ENCODE measurements at regions not wholly inside any gene's neighbourhood (a gene's known extent, or its start where the extent isn't known, plus 50 kb on each side); places are given as distances from the start of the nearest gene placed in this dataset.

GRCh38 chr4:42713391-42713790, 56.5 kb upstream of the ATP8A1 start:
- no peak for DNase-seq (ENCODE audit: low read depth in 1 of 2, low spot score in 1 of 2)
- no peaks in the 10 kb centered on the region for H3K27me3 ChIP-seq (ENCODE audit: insufficient read depth, poor library complexity, severe bottlenecking)
- H3K27ac ChIP-seq (replicated peaks): no peak overlapping the region
- no peak overlapping the region for H3K4me3 ChIP-seq (replicated peaks; ENCODE audit: insufficient read depth, low read length)
- TF ChIP-seq CTCF (IDR thresholded peaks at IDR 0.05; ENCODE audit: insufficient read depth, low read length) (no peak), REST (IDR thresholded peaks at IDR 0.05; ENCODE audit: insufficient replicate concordance, low read depth) (no peak), SPI1 (IDR thresholded peaks at IDR 0.05; ENCODE audit: borderline replicate concordance, low read depth) (no peak), POLR2AphosphoS5 (IDR thresholded peaks at IDR 0.05; ENCODE audit: low read depth) (no peak), GABPA (IDR thresholded peaks at IDR 0.05; ENCODE audit: low read depth) (no peak)

GRCh38 chr4:42712854-42713253, 55.9 kb upstream of the ATP8A1 start:
- TF ChIP-seq REST (IDR thresholded peaks at IDR 0.05; ENCODE audit: insufficient replicate concordance, low read depth) (no peak), SPI1 (IDR thresholded peaks at IDR 0.05; ENCODE audit: borderline replicate concordance, low read depth) (no peak), POLR2AphosphoS5 (IDR thresholded peaks at IDR 0.05; ENCODE audit: low read depth) (no peak), CTCF (IDR thresholded peaks at IDR 0.05; ENCODE audit: insufficient read depth, low read length) (no peak), GABPA (IDR thresholded peaks at IDR 0.05; ENCODE audit: low read depth) (no peak)
- H3K27me3 ChIP-seq (ENCODE audit: insufficient read depth, poor library complexity, severe bottlenecking): no peaks in the 10 kb centered on the region
- H3K4me3 ChIP-seq (replicated peaks; ENCODE audit: insufficient read depth, low read length): no peak overlapping the region
- no peak overlapping the region for H3K27ac ChIP-seq (replicated peaks)
- no peak for DNase-seq (ENCODE audit: low read depth in 1 of 2, low spot score in 1 of 2)

- no peak for DNase-seq (ENCODE audit: low read depth in 1 of 2, low spot score in 1 of 2)
- Histone ChIP-seq H3K27ac (replicated peaks) (no peak overlapping the region), H3K4me3 (replicated peaks; ENCODE audit: insufficient read depth, low read length) (no peak overlapping the region), H3K27me3 (ENCODE audit: insufficient read depth, poor library complexity, severe bottlenecking) (no peaks in the 10 kb centered on the region)
- no peak for TF ChIP-seq GABPA (IDR thresholded peaks at IDR 0.05; ENCODE audit: low read depth)
- TF ChIP-seq REST (IDR thresholded peaks at IDR 0.05; ENCODE audit: insufficient replicate concordance, low read depth): no peak
- no peak for TF ChIP-seq SPI1 (IDR thresholded peaks at IDR 0.05; ENCODE audit: borderline replicate concordance, low read depth)
- TF ChIP-seq CTCF (IDR thresholded peaks at IDR 0.05; ENCODE audit: insufficient read depth, low read length): no peak
- TF ChIP-seq POLR2AphosphoS5 (IDR thresholded peaks at IDR 0.05; ENCODE audit: low read depth): no peak
These were observed 54.6 kb upstream of the ATP8A1 start for GRCh38 chr4:42711496-42711895.
